H1 (cell line): ENCODE measurements at regions not wholly inside any gene's neighbourhood (a gene's known extent, or its start where the extent isn't known, plus 50 kb on each side); places are given as distances from the start of the nearest gene placed in this dataset.

Experiments used
- ASH2L ChIP-seq: fragments of 200-600, 300-600 bp; sonication (generic); IDR thresholded peaks from one replicate; pipeline ENCODE4 v1.7.1; 2017; ENCODE audit warnings: low read length

GRCh38 chr11:122028545-122028944 is 87.5 kb downstream of the BLID start (continued):
- TF ChIP-seq ASH2L = no peak
